ENCODE measurements at regions not wholly inside any gene's neighbourhood (a gene's known extent, or its start where the extent isn't known, plus 50 kb on each side); places are given as distances from the start of the nearest gene placed in this dataset.
A peak's percentile ranks its signal among the peaks of the same experiment; 100 is the strongest.

DNA sequence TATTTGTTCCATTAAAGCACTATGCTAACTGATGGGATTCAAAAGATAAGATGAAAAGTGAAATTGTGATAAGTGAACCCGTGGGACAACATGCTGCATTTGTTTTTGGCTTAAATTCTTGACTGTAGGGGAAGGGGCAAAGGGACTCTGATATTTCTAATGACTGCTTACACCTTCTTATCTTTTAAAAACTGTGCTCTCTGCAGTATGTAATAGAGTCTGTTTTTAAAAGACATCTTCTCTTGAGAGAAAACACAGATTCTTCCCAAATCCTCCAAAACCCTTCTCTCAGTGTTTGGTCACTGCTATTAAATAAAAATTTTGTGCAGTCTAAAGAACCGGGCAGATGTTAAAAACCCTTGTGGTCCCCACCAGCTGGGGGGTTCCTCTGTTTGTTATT is 327.8 kb upstream of the FANCL start:
- H2BK15ac ChIP-seq (ENCODE audit: low read length), result no peak overlapping the region
- H2BK12ac ChIP-seq (ENCODE audit: low read depth, low read length), result no peak overlapping the region
- no peaks in the 10 kb centered on the region for H3K9me3 ChIP-seq (ENCODE audit: insufficient read depth in 2 of 2, low read depth in 1 of 2, low read length in 1 of 2)
- H4K5ac ChIP-seq (ENCODE audit: insufficient read length, low read depth, low read length), result peak overlapping the region; percentile 38
- H2AK5ac ChIP-seq (ENCODE audit: low read depth, low read length), result no peak overlapping the region
- no peak for FAIRE-seq
- H3K79me1 ChIP-seq (ENCODE audit: low read depth, low read length), result no peaks in the 10 kb centered on the region
- H3K4me3 ChIP-seq (ENCODE audit: extremely low read depth in 1 of 4, insufficient read depth in 2 of 4, low read depth in 3 of 4, low read length in 4 of 4), result no peak overlapping the region
- H3K27me3 ChIP-seq (replicated peaks in 1 of 4; ENCODE audit: control insufficient read depth in 3 of 4, extremely low read depth in 1 of 4, insufficient read depth in 3 of 4, low read length in 3 of 4), result no peaks in the 10 kb centered on the region
- H3K14ac ChIP-seq (ENCODE audit: insufficient read length), result no peak overlapping the region
- DNase-seq (ENCODE audit: low read depth in 1 of 2, low spot score in 2 of 2), result no peak
- H2AFZ ChIP-seq (ENCODE audit: low read length), result no peak overlapping the region
- 85% methylated on average over 2 of the region's 2 CpGs; no CpG with 5 or more reads in 1 of the 2 experiments for WGBS, 2 experiments (ENCODE audit: extremely low coverage in 1 of 2, insufficient coverage in 1 of 2, insufficient read length in 1 of 2, insufficient replicate concordance in 2 of 2, low coverage in 1 of 2, low lambda C conversion rate in 2 of 2, missing lambda C conversion rate in 1 of 2)
- H2BK120ac ChIP-seq (replicated peaks; ENCODE audit: low read depth, low read length), result no peak overlapping the region
- H2BK20ac ChIP-seq (ENCODE audit: low read length), result 0 out of 2 replicates have a peak overlapping the region, but pooled peaks have one; percentile 3
- ChIA-PET POLR2A (ENCODE audit: partially characterized antibody) (interaction anchor here (1.0 kb wide), 1 partner anchor 28 kb away, joined by 4 read pairs; no protein-coding TSS in a partner anchor), CTCF (ENCODE audit: partially characterized antibody) (interaction anchor here (1.5 to 1.9 kb wide), 2 partner anchors 11 to 15 kb away, joined by 3 to 9 read pairs; no protein-coding TSS in a partner anchor)
- no peaks in the 10 kb centered on the region for H4K20me1 ChIP-seq (replicated peaks in 1 of 2; ENCODE audit: control insufficient read depth in 1 of 2, insufficient read depth in 2 of 2, low read length in 2 of 2)
- H3K23me2 ChIP-seq (ENCODE audit: low read depth, low read length), result no peaks in the 10 kb centered on the region
- peaks cover 2 to 9% (median 5%) of the 10 kb centered on the region in 4 experiments; a peak in 4 of 7 replicates for H3K4me1 ChIP-seq (replicated peaks in 1 of 4; ENCODE audit: control insufficient read depth in 3 of 4, insufficient read depth in 4 of 4, low read length in 3 of 4)
- H3K4ac ChIP-seq (replicated peaks; ENCODE audit: insufficient read length, low read depth, low read length), result no peak overlapping the region
- no peak overlapping the region for H3K27ac ChIP-seq (ENCODE audit: low read depth, low read length)
- no peak overlapping the region for H4K91ac ChIP-seq (replicated peaks; ENCODE audit: insufficient read length, low read length)
- no peak overlapping the region for H3K56ac ChIP-seq (replicated peaks; ENCODE audit: insufficient read length, low read depth, low read length)
- no peak overlapping the region for H3K18ac ChIP-seq (ENCODE audit: extremely low read depth, low read length)
- no peaks in the 10 kb centered on the region for H3K79me2 ChIP-seq (ENCODE audit: control insufficient read depth in 1 of 2, insufficient read depth in 2 of 2, low read length in 2 of 2)
- H3K4me2 ChIP-seq (ENCODE audit: insufficient read depth in 1 of 2, low read depth in 2 of 2, low read length in 2 of 2), result no peak overlapping the region
- H4K8ac ChIP-seq (ENCODE audit: extremely low read depth, insufficient read depth, low read length), result no peak overlapping the region
- H3K36me3 ChIP-seq (ENCODE audit: control insufficient read depth in 2 of 4, insufficient read depth in 4 of 4, low read length in 3 of 4), result no peaks in the 10 kb centered on the region
- no peak overlapping the region for H3K23ac ChIP-seq (ENCODE audit: insufficient read length)
- no peak overlapping the region for H2BK5ac ChIP-seq (ENCODE audit: low read depth, low read length)
- no peak overlapping the region for H3K9ac ChIP-seq (replicated peaks in 1 of 4; ENCODE audit: extremely low read depth in 1 of 4, low read depth in 3 of 4, low read length in 3 of 4)
- TF ChIP-seq HDAC6 (IDR thresholded peaks at IDR 0.05; ENCODE audit: low read depth, low read length), result no peak
- TF ChIP-seq, protein P1, sequence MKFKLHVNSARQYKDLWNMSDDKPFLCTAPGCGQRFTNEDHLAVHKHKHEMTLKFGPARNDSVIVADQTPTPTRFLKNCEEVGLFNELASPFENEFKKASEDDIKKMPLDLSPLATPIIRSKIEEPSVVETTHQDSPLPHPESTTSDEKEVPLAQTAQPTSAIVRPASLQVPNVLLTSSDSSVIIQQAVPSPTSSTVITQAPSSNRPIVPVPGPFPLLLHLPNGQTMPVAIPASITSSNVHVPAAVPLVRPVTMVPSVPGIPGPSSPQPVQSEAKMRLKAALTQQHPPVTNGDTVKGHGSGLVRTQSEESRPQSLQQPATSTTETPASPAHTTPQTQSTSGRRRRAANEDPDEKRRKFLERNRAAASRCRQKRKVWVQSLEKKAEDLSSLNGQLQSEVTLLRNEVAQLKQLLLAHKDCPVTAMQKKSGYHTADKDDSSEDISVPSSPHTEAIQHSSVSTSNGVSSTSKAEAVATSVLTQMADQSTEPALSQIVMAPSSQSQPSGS (IDR thresholded peaks at IDR 0.05; ENCODE audit: low read length), result no peak
- TF ChIP-seq CTBP2 (IDR thresholded peaks at IDR 0.05; ENCODE audit: borderline replicate concordance, insufficient read depth, insufficient read length, low read length), result no peak
- TF ChIP-seq TCF12 (IDR thresholded peaks at IDR 0.05; ENCODE audit: low read depth, low read length), result no peak
- TF ChIP-seq, protein P2, sequence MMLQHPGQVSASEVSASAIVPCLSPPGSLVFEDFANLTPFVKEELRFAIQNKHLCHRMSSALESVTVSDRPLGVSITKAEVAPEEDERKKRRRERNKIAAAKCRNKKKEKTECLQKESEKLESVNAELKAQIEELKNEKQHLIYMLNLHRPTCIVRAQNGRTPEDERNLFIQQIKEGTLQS (IDR thresholded peaks at IDR 0.05; ENCODE audit: insufficient read depth, low read depth, low read length), result no peak
- TF ChIP-seq RXRA (IDR thresholded peaks at IDR 0.05; ENCODE audit: insufficient read depth, low read depth, low read length), result no peak
- TF ChIP-seq TEAD4 (IDR thresholded peaks at IDR 0.05; ENCODE audit: low read depth, low read length), result no peak
